Neural cell (in vitro differentiated cells): ENCODE measurements at regions not wholly inside any gene's neighbourhood (a gene's known extent, or its start where the extent isn't known, plus 50 kb on each side); places are given as distances from the start of the nearest gene placed in this dataset.

Experiments used
- H2AFZ ChIP-seq: fragments of 200-600, 300-800 bp; sonication (generic), shearing (Covaris generic); 2 replicates; pipeline ENCODE4 v1.6.0; 2014; ENCODE audit warnings: low read depth, mild to moderate bottlenecking, antibody characterized with exemption, low read length, moderate library complexity
- H3F3A ChIP-seq: fragments of 200-600 bp; shearing (Covaris generic); 2 replicates; pipeline ENCODE4 v1.6.1; 2016; ENCODE audit warnings: mild to moderate bottlenecking, moderate library complexity, mixed read lengths, antibody characterized with exemption, low read length; ENCODE audit not compliant: insufficient read depth, poor library complexity, severe bottlenecking
- H3K27ac ChIP-seq: fragments of 200-600, 300-800 bp; sonication (generic), shearing (Covaris generic); 2 replicates; pipeline ENCODE4 v1.5.1; 2014; ENCODE audit warnings: mild to moderate bottlenecking, low read length, moderate library complexity
- H3K27me3 ChIP-seq: fragments of 300-800, 200-600 bp; sonication (generic), shearing (Covaris generic); 2 replicates; pipeline ENCODE4 v1.6.0; 2014; ENCODE audit warnings: mild to moderate bottlenecking, low read depth, low read length, moderate library complexity; ENCODE audit not compliant: insufficient read depth
- H3K36me3 ChIP-seq: fragments of 300-800, 200-600 bp; sonication (generic), shearing (Covaris generic); 2 replicates; pipeline ENCODE4 v1.5.1; 2014; ENCODE audit warnings: mild to moderate bottlenecking, antibody characterized with exemption, low read length, moderate library complexity; ENCODE audit not compliant: insufficient read depth
- H3K4me2 ChIP-seq: fragments of 300-800, 200-600 bp; sonication (generic), shearing (Covaris generic); 2 replicates; pipeline ENCODE4 v1.6.0; 2014; ENCODE audit warnings: mild to moderate bottlenecking, low read length
- H3K4me3 ChIP-seq: fragments of 300-800, 200-600 bp; sonication (generic), shearing (Covaris generic); 2 replicates; pipeline ENCODE4 v1.5.1; 2014; ENCODE audit warnings: mild to moderate bottlenecking, low read length, moderate library complexity
- H3K79me2 ChIP-seq: fragments of 200-600 bp; shearing (Covaris generic); replicated peaks from 2 replicates; pipeline ENCODE4 v1.6.0; 2014; ENCODE audit warnings: mild to moderate bottlenecking, low read length, moderate library complexity; ENCODE audit not compliant: insufficient read depth
- H3K9ac ChIP-seq: fragments of 300-800, 200-600 bp; sonication (generic), shearing (Covaris generic); 2 replicates; pipeline ENCODE4 v1.6.1; 2016; ENCODE audit warnings: mild to moderate bottlenecking, low read length, mixed read lengths
- H3K9me2 ChIP-seq: fragments of 200-600 bp; shearing (Covaris generic); 2 replicates; pipeline ENCODE4 v1.6.1; 2016; ENCODE audit warnings: mild to moderate bottlenecking, low read length, mixed read lengths; ENCODE audit not compliant: insufficient read depth
- H3K9me3 ChIP-seq: fragments of 200-600, 300-800 bp; sonication (generic), shearing (Covaris generic); 2 replicates; pipeline ENCODE4 v1.6.1; 2016; ENCODE audit warnings: mild to moderate bottlenecking, mixed run types, low read length, moderate library complexity, mixed read lengths
- H4K20me1 ChIP-seq: fragments of 200-600 bp; shearing (Covaris generic); 2 replicates; pipeline ENCODE4 v1.6.1; 2016; ENCODE audit warnings: mild to moderate bottlenecking, mixed run types; ENCODE audit not compliant: insufficient read depth
- CTCF ChIP-seq: fragments of 450-650 bp; IDR thresholded peaks from 2 replicates; pipeline ENCODE4 v1.5.1; 2014; ENCODE audit warnings: antibody characterized with exemption, mild to moderate bottlenecking, moderate library complexity; ENCODE audit not compliant: poor library complexity, severe bottlenecking
- EP300 ChIP-seq: fragments of 450-650 bp; conservative IDR thresholded peaks from 2 replicates; pipeline ENCODE4 v1.6.1; 2014; ENCODE audit warnings: antibody characterized with exemption, mild to moderate bottlenecking, moderate library complexity; ENCODE audit not compliant: poor library complexity, severe bottlenecking
- EZH2 ChIP-seq: fragments of 200-600, 300-800 bp; shearing (Covaris generic), sonication (generic); IDR thresholded peaks from 2 replicates; pipeline ENCODE4 v1.6.1; 2014; ENCODE audit warnings: antibody characterized with exemption, low read length, borderline replicate concordance, mild to moderate bottlenecking; ENCODE audit not compliant: insufficient read depth, poor library complexity, severe bottlenecking
- MXI1 ChIP-seq: fragments of 450-650 bp; conservative IDR thresholded peaks from 2 replicates; pipeline ENCODE4 v1.6.1; 2014; ENCODE audit warnings: antibody characterized with exemption, mild to moderate bottlenecking; ENCODE audit not compliant: poor library complexity, severe bottlenecking
- POLR2AphosphoS5 ChIP-seq: IDR thresholded peaks from 2 replicates; pipeline ENCODE4 v1.6.1; 2012
- RAD21 ChIP-seq: fragments of 450-650 bp; conservative IDR thresholded peaks from 2 replicates; pipeline ENCODE4 v1.6.1; 2014; ENCODE audit warnings: antibody characterized with exemption, mild to moderate bottlenecking, moderate library complexity
- REST ChIP-seq: IDR thresholded peaks from 2 replicates; pipeline ENCODE4 v1.6.1; 2012; ENCODE audit warnings: borderline replicate concordance
- SMC3 ChIP-seq: fragments of 450-650 bp; conservative IDR thresholded peaks from 2 replicates; pipeline ENCODE4 v1.6.1; 2014; ENCODE audit warnings: antibody characterized with exemption, mild to moderate bottlenecking, moderate library complexity; ENCODE audit not compliant: poor library complexity
- TAF1 ChIP-seq: IDR thresholded peaks from 2 replicates; pipeline ENCODE4 v1.6.1; 2012; ENCODE audit warnings: low read depth

- TF ChIP-seq TAF1 = no peak
- no peak for TF ChIP-seq SMC3
- TF ChIP-seq MXI1 = no peak
- no peak for TF ChIP-seq EZH2
- no peak for TF ChIP-seq CTCF
- no peak for TF ChIP-seq POLR2AphosphoS5
- no peak for TF ChIP-seq RAD21
- TF ChIP-seq REST = no peak
- TF ChIP-seq EP300 = no peak
- Histone ChIP-seq H3K4me3 (no peak overlapping the region), H3K9me3 (no peaks in the 10 kb centered on the region), H3K9me2 (no peaks in the 10 kb centered on the region), H3F3A (peaks cover 8% of the 10 kb centered on the region), H3K27ac (no peak overlapping the region), H3K36me3 (no peaks in the 10 kb centered on the region), H3K79me2 (no peaks in the 10 kb centered on the region), H3K27me3 (no peaks in the 10 kb centered on the region), H3K9ac (no peak overlapping the region), H4K20me1 (no peaks in the 10 kb centered on the region), H2AFZ (no peak overlapping the region), H3K4me2 (no peak overlapping the region)
Measured at GRCh38 chr4:20044966-20045365, 206.7 kb upstream of the SLIT2 start.

- Histone ChIP-seq H4K20me1 (no peaks in the 10 kb centered on the region), H3K36me3 (no peaks in the 10 kb centered on the region), H3K79me2 (no peaks in the 10 kb centered on the region), H2AFZ (no peak overlapping the region), H3K27ac (no peak overlapping the region), H3K4me2 (no peak overlapping the region), H3K27me3 (no peaks in the 10 kb centered on the region), H3F3A (peaks cover 8% of the 10 kb centered on the region), H3K9me3 (no peaks in the 10 kb centered on the region), H3K9me2 (no peaks in the 10 kb centered on the region), H3K4me3 (no peak overlapping the region), H3K9ac (no peak overlapping the region)
- TF ChIP-seq EP300 (no peak), POLR2AphosphoS5 (no peak), MXI1 (no peak), EZH2 (no peak), REST (no peak), CTCF (no peak), SMC3 (no peak), RAD21 (no peak), TAF1 (no peak)
Measured at GRCh38 chr4:20044502-20044911, 207.2 kb upstream of the SLIT2 start.
